ENCODE measurements at regions not wholly inside any gene's neighbourhood (a gene's known extent, or its start where the extent isn't known, plus 50 kb on each side); places are given as distances from the start of the nearest gene placed in this dataset.

DNA sequence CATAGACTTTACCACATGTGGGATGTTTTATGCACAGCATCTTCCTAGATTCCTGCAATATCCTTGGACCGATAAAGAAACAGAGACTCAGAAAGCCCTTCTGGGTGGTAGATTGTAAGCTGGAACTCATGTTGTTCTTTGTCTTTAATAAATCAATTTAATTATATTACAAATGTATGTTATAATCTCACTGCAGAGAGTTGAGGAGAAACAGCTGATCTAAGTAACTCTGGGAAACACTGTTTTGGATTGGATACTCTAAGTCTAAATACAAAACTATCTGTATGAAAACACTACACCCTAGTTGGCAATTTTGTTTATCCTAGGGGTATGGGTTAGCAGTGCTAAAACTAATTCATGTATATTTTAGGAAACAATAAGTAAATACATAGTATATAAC is 1015.2 kb downstream of the XPNPEP1 start:
- DNase-seq, result no peak

DNA sequence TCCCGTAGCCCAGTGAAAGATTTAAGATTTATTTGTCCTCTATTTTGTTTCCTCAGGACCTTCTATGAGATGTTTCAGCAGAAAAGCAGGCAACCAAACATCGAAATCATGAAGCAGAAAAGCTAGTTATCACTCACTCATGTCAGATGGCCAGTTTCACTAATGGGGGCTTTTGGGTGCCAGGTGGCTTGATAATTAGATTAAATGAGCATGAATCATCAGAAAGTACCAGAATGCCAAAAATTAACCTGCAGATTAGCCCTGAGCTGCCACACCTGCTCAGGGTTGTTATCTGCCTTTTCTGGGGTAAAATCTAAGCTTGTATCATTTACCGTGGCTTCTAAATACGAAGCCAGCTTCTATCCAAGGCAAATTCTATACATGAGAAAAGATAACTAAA is 1017.5 kb downstream of the XPNPEP1 start:
- no peak for DNase-seq

- DNase-seq, result no peak
Measured at GRCh38 chr10:108905171-108905570, 1018.1 kb downstream of the XPNPEP1 start.

- no peak for DNase-seq
Measured at GRCh38 chr10:108904163-108904838, 1019.0 kb downstream of the XPNPEP1 start.

DNA sequence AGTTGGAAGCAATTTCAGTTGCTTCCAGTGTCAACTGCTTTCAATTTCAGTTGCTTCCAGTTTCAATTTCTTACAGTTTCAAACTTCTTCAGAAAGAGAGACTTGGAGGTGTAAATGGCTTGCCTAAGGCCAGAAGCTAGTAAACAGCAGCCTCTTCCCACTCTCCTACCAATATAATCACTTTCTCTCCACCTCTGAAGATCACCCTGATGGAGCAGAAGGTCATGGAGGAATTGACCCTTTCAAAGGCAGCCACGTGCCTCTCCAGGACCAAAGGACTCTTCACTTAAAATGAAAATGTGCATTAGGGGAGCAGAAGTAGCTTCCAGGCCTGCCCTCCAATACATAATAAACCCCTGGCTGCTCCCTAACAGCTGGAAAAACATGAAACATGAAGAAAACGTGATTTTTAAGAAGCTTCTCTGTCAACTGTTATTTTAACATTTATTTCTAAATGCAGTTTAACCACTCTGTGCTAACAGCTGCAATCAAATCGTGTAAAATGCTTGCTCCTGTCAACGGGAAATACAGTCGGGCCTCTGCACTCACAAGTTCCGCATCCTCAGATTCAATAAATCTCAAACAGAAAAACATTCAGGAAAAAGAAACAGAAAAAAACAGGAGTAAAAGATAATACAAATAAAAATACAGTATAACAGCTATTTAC is 1020.6 kb downstream of the XPNPEP1 start:
- no peak for DNase-seq

DNA sequence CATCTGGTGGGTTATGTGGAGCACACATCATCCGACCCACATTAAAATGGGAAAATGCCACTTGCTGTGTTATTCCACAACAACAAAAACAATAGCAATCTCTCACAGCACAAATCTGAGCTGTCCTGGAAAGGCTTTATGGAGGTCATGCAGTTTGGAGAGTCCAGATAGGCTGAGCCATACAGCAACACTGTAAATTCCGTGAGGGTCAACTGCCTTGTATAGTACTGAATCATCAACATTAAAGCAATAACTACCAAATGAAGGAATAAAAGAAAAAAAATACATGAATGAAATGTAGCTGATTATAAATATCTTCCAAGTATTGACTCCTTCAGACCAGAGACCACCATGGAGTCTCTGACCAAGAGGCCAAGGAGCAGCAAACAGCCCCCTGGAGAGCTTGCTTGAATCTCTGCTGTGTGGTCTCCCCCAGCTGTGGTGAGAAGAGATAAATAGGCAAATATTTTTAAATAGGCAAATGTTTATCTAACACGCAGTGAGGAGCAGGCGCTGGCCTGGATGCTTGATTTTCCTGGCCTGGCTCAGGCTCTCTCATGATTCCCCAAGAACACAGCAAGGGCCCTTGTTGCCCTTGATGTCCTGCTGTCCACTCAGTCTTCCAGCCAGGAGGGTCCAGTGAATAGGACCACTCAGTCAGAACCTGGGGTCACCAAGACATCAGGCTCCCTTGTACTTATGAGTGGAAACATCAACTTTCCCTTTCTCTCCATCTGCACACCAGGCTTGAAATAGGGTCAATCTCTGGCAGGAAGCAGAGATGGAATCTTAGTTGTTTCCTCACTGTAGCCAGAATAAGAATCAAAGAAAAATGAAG is 1021.3 kb downstream of the XPNPEP1 start:
- DNase-seq, result no peak

DNA sequence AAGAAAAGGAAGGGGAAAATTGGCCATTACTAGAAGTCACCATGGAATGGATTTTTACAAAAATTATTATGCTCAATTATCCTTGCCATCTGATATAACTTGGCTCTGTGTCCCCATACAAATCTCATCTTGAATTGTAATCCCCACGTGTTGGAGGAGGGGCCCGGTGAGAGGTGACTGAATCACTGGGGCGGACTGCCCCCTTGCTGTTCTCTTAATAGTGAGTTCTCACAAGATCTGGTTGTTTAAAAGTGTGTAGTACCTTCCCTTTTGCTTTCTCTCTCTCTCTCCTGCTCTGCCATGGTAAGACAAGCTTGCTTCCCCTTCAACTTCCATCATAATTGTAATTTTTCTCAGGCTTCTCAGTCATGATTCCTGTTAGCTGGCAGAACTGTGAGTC is 1023.6 kb downstream of the XPNPEP1 start:
- no peak for DNase-seq

DNA sequence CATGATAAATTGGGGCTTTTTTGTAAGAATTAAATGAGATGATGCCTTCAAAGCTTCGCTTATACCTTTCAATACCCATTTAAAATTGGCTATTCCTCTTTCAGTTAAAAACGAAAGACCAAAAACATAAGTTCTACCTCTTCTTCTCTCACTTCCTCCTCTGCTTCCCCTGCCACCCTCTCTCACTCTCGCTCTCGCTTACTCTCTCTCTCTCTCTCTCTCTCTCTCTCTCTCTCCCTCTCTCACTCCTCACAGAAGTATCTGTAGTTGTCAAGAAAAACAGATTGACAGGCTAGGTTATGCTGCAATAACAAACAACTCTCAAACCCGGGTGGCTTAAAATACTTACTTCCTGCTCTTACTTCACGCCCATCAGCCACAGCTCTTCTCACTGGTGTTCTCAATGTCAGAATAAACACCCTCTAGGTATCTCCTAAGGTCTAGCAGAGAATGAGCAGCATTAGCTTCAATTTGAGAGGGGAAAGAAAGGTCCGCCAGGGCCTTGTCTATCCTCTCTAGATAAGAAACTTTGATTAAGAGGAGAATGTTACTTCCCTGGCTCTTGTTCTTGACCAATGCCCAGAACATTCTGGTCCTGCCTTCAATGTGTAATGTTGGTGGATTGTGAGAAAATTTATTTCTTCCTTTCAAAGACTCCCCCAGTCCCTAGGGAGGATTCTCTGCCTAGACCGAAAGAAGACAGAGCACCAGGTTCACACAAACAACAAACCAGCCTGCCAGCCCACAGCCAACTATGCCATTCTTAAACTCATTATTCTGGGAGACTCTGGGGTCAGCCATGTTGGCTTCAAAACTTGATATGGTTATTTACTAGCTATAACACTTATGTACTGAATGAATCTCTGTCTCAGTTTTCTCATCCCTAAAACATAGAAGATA is 1028.7 kb downstream of the XPNPEP1 start:
- DNase-seq, result no peak

DNA sequence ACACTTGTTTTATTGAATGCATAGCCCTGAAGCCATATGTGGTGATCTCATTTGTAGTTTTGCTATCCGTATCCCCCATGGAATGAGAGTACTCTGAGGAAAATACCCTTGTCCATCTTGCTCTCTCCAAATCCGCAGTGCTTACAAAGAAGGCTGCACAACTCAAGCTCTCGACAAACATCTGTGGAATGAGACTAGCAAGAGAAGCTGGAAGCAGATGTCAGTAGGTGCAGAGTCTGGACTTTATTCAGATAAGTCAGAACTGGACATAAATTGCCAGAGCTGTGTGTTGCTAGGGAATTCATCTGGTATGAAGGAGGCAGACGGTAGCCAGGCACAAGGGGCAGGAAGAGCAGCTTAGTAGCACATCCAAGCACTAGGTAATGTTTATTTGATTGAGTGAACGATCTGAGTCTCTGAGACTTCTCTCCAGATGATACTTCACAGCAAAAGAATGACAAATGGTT is 1046.2 kb downstream of the XPNPEP1 start:
- no peak for DNase-seq

DNA sequence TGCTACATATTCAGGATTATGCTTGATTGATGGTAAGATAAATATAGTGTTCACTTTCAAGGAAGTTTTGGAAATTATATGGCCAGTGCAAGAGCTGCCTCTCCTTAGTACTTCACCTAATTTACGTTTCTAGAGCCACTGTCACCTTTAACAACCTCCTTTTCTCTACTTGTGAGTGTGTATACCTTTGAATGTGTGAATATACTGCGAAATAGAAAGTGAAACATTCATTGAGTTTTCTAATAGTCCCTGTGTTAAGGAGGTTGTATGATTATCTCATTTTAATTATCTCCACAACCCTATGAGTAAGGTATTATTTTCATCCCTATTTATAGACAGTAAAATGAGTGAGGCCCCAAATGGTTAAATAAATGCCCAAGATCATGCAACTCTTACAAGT is 1050.5 kb downstream of the XPNPEP1 start:
- no peak for DNase-seq

DNA sequence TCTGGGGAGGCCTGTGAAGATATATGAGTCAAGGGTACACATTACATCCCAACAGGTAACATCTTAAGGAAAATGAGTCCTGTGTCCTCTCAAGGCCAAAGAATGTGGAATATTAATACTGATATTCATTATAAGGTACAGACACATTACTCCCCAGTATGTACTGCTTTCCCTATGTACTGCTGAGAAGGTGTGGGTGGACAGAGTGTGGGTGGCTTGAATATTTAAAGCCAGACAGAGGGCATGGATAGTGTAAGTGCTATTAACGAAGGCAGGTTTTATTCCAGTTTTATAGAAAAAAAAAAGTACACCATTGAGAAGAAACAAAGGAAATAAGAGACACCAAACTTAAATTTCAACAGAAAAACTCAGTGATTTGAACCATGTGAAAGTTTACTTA is 1054.4 kb downstream of the XPNPEP1 start:
- no peak for DNase-seq

DNA sequence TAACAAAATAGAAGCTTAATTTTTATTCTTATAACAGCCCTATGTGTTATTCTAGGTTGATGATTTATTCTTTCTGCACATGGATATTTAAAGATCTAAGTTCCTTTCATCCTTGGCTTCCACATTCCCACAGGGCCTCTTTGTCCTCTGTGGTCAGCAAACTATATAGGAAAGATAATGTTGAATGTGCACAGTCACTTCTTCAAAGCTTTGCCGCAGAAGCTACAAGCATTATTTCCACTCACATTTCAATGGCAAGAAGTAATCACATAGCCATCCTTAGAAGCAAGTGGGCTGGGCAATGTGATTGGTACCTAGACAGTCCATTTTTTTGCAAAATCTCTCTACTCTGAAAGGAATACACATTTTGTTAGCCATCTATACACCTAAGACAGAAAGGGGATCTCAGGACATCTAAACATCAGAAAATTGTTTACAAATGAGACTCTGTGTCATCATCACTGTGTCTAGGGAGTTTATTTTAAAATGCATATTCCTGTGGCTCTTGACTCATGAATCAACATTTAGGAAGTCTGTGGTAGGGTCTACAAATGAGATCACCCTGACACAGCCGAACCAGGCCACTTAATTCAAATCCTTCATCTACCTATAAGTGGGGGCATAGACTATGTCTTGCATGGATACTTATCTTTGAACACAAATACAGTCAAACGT is 1060.5 kb downstream of the XPNPEP1 start:
- DNase-seq, result no peak

DNA sequence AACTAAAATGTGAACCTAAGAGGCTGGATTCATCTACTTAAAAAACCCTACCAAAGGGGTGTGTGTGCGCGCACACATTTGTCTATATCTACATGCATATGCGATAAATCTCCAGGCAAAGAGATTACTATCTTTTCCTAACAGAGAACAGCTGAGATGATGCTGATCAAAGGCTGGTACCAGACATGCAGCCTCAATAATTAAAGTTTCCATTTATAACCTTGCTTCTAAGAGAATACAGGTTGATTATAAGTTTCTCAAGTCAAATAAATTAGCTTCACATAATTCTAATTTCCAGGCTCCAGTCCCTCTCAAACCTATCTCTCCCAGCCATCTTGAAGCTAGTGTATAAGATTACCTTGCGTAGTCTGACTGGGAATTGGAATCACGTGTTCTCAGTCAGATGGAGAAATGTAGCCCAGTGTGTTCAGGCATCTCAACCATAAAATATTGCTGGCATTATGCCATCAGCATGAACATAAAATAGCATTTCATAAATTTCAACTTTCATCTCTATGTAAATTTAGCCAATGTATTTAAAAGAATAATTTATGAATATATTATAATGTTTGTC is 1062.0 kb downstream of the XPNPEP1 start:
- DNase-seq, result no peak

DNA sequence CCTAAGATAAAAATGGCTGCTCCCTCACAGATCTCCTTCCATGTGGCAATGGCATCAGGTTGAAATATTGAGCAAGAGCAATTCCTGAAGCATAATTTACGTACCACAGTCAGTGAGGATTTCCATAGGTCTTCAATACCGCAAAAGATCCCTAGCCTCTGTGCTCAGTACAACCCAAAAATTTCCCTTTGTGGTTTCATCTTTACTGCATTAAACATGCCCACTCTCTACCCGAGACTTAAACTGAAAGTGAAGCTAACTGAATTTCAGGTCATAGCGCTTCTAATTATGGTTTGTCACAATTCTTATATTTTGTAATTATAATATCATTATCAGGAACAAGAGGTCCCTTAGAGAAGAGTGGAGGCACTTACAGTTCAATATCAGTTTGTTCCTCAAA is 1071.1 kb downstream of the XPNPEP1 start:
- no peak for DNase-seq

DNA sequence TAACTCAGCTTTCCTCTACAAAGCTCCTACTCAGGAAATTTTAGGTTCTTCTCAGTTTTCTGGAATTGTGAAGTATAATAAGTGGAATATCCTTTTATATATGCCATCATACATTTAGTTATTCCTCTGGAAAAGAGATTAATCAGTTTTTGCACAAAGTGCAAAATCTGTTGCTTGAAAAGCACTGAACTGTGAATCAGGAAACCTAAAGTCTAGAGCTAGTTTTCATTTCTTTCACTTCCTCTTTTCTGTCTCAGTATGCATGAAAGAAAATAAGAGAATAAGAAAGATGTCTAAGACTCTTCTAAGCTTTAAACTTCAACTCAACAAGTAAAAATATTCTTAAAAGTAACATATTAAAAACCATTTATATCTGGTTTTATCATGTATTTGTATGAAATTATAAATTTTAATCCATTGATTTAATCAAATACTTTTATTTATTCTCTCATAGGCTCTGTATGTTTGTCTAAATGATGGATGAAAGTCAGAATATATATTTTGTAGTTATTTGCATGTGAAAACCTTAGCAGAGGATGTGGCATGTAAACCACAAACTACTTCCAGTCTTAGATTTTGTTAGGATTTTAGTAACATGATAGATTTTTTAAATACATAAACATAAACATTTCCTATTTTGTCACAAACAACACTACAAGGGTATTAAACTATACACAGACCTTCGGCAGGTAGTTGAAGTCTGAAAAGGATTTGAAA is 1073.0 kb downstream of the XPNPEP1 start:
- no peak for DNase-seq

DNA sequence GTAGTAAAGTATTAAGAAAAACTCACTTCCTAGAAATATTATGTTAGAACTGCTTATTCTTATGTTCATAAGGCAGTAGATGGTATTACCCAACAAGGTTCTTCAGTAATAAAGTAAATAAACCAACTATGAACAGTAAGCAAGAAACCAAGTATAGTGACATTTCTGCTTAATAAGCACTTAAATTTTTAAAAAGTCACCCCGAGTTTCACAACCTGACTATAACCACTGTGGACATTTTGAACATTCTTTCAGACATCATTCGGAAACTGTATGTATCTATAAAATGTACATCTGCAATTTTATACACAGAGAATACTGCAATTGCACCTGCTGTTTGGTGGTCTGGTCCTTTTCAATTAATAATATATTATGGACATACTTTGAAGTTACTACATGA is 1073.6 kb downstream of the XPNPEP1 start:
- no peak for DNase-seq

DNA sequence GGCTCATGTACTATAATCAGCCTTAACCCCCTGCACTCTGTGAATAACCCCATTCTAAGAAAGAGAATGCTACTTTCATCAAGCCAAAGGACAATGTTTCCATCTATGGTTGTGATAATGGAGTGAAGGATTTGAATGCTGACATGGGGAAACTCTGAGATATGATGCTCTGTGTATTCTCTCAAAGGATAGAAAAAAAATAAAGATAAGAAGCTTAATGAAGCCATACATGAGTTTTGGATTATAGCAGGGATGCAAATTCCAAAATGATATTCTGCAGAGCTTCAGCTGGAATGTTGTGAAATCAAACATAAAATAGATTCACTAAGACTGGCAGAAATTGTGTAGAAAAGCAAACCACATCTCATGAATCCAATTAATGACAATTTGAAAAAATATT is 1074.1 kb downstream of the XPNPEP1 start:
- no peak for DNase-seq

DNA sequence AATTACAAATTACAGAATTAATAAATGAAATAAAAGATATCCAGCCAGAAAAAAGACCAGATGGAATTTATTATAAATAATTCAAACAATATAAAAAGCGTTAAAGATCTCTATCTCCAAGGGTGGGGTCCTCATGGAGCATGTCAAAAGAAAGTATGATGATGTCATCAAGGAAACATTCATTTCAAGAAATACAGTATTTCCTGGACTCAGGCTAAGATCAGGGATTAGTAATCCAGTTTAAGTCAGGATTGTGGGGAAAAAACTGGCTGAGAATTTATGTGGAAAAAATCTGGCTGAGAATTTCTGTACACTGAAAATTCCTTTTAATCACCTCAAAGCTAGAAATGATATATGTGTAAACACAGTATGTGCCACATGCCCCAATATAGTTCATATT is 1075.3 kb downstream of the XPNPEP1 start:
- DNase-seq, result no peak

- DNase-seq, result no peak
Measured at GRCh38 chr10:108840944-108841343, 1082.4 kb downstream of the XPNPEP1 start.

DNA sequence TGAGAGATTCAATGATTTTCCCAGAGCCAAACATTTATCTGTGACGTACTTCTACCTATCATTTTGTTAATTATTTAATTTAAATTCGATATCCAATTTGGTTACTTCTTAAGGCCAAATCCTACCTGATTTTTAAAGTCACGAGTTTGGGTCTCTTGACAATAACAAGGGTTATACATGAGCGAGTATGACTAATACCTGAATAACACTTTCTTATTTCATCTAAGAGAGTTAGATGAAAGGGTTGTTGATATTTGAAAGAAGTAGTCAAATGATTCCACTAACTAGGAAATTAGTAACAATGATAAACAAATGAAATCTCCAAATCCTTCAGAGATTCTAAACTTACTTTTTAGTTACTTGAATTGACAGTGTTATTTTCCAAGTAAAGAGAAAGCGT is 1086.9 kb downstream of the XPNPEP1 start:
- no peak for DNase-seq

GRCh38 chr10:108822026-108822425 is 1101.3 kb downstream of the XPNPEP1 start:
- no peak for DNase-seq
